ENCODE measurements at regions not wholly inside any gene's neighbourhood (a gene's known extent, or its start where the extent isn't known, plus 50 kb on each side); places are given as distances from the start of the nearest gene placed in this dataset.

- DNase-seq = no peak
These were observed 173.6 kb downstream of the ARHGAP12 start for GRCh38 chr10:31754803-31755624.

- no peak for DNase-seq
These were observed 174.9 kb downstream of the ARHGAP12 start for GRCh38 chr10:31753681-31754080.

- DNase-seq = no peak
These were observed 176.5 kb downstream of the ARHGAP12 start for GRCh38 chr10:31752170-31752569.

DNA sequence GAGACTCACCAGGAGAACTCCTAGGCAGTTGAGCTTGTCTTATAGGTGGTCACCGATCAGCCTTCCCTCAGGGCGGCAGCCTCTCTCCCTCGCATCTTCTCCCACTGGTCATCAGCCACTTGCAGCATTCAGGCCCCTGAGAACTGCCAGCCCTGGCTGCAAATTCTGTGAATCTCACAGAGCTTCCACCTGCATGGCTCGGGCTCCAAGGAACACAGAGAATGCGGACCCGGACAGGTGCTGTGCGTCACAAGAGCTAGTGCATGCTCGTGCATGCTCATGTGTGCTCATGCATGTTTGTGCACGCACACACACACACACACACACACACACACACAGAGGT lies 176.9 kb downstream of the ARHGAP12 start:
- no peak for DNase-seq

DNA sequence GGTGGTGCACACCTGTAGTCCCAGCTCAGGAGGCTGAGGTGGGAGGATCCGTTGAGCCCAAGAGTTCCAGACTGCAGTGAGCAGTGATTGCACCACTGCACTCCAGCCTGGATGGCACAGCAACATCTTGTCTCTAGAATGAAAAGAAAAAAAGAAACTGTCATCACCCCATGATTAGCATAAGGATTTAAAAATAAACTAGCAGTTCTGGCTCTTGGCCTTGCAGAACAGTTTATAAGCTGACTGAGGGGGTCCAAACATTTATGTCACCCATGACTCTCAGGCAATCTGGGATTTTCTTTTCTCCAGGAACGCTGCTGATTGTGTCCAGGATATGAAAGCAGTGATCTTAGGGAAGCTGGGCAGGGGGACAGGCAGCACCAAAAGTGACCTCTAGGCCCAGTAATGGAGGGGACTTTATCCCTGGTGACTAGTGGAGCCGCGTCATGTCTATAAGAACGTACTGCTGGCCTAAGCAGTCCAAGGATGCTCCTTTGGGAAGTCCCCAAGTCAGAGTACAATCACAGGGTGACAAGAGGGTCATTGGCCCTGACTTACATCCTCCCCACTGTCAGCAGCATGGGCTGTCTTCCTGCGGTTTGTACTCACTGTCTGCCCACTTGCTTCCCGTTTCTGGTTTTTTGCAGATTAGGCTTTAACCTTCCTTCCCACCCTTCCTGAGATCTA lies 177.4 kb downstream of the ARHGAP12 start:
- DNase-seq = no peak

DNA sequence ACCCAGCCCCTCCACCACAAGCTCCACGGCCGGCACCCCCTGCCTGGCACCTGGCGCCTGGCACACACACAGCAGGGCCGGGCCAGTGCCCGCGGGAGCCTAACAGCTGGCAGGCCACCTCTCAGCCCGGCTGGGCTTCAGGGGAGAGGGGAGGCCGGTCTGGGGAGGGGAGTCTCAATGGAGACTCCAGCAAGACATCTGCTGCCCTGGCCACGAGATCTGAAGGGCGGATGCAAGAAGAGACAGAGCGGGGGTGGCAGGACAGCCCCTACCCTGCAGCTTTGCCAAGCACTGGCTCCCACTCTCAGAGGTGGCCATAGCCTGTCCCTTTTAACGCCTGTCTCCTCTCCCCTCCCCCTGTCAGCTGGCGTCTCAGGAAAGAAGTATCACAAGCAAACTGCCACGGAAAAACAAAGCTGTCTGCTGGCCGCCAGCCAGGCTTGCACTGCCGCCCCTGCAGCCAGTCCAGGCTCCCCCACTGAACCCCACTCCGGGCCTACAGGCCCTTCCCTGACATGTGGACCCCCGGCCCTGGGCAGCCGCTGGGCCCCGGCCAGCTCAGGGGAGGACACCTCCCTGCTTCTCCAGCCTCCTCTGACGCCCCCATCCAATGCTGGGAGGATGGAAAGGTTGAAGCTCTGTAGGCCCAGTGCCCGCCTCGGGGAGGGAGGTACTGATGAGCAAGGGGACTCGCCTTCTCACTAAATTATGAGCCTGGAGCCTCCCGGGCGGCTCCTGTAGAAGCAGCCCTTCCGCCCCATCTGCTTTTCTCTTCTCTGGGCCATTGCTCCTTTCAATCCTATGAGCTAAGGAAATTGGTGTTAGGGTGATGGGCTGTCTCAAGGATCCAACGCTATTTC lies 178.4 kb downstream of the ARHGAP12 start:
- no peak for DNase-seq

- DNase-seq = no peak
These were observed 179.3 kb downstream of the ARHGAP12 start for GRCh38 chr10:31749301-31749700.

- peak; percentile 93 for DNase-seq
These were observed 182.8 kb downstream of the ARHGAP12 start for GRCh38 chr10:31745612-31746376.

DNA sequence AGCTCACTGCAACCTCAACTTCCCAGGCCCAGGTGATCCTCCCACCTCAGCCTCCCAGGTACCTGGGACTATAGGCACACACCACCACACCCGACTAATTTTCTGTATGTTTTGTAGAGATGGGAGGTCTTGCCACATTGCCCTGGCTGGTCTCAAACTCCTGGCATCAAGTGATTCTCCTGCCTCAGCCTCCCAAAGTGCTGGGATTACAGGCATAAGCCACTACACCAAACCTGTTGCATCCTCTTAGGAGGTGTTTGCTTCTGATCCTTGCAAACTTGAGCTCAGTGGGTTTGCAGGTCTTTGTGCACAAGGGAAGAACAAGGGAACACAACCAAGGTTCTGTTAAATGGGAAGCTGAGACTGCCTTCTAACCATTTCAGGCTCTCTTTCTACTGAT lies 184.6 kb downstream of the ARHGAP12 start:
- DNase-seq = no peak

DNA sequence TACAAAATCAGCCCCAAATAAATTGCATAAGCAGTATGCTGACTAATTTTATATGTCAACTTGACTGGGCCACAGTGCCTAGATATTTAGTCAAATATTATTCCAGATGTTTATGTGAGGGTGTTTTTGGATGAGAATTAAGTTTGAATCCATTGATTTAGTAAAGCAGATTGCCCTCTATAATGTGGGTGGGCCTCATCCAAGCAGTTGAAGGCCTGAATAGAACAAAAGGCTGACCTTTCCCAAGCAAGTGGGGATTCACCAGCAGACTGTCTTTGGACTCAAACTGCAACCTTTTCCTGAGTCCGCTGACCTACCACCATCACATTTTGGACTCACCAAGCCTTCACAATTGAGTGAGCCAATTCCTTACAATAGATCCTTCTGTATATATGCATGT lies 186.4 kb downstream of the ARHGAP12 start:
- no peak for DNase-seq

DNA sequence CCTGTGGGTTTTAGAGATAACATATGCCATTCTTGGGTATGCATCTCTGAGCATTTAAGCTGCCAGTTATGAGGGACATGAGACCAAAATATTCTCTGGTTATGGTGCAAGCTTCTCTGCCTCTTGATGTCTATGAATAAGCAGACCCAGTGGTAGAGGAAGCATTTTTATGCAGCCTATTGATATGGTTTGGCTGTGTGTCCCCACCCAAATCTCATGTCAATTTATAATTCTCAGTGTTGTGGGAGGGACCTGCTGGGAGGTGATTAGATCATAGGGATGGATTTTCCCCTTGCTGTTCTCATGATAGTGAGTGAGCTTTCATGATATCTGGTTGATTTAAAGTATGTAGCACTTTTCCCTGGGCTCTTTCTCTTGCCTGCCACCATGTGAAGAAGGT lies 187.2 kb downstream of the ARHGAP12 start:
- no peak for DNase-seq

DNA sequence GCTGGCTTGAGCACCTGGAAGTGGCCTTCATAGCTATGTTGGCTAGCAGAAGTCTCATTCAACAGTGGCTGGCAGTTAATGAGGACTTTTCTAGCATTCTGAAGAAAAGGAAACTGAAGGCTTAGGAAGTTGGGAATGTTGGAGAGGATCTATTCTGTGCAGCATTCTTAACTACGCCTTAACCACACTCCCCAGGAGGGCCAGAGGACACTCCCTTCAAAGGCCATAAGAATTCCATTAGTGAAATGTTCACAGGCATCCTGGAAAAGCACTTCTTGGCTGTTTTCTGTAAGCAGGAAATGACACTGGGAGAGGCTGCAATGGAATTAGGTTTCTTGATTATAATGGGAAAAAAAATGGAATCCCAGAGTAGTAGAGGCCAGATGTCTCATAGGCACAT lies 188.9 kb downstream of the ARHGAP12 start:
- DNase-seq = no peak

GRCh38 chr10:31739146-31739545 lies 189.5 kb downstream of the ARHGAP12 start:
- DNase-seq = no peak

DNA sequence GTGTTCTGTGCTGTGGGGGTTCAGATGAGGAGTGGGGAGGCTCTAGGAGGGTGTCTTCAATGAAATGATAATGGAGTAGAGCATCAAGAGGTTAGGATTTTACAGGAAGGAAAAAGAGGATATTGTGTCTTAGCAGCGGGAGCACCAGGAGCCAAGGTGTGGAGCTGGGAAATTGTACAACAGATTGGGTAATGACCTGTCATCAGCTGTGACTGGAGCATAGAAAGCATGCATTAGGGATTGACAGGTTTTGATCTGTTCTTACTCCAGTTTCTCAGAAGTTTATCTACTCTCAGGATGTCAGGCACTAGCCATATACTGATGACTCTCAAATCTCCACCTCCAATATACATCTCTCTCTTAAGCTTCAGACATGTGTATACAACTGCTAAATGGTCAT lies 196.9 kb downstream of the ARHGAP12 start:
- DNase-seq = no peak

DNA sequence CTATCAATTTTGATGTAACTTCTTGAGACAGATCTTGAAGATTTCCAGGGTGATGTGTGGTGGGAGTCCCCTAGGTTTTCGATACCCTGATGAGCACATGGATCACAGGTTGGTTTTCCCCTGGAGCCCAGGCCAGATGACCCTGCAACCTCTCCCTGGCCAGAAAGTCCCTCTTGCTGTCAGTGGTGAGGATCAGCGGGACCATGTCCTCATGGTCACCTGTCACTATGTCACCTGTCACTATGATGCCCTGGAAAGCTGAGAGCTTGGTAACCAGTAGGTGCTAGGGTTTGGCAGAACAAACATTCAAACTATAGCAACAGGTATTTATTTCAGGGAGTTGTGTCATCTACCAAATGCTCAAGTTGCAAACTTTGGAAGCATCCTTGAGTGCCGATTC lies 197.9 kb downstream of the ARHGAP12 start:
- no peak for DNase-seq

- DNase-seq = no peak
These were observed 199.9 kb downstream of the ARHGAP12 start for GRCh38 chr10:31728698-31729224.

- DNase-seq = no peak
These were observed 203.2 kb downstream of the ARHGAP12 start for GRCh38 chr10:31725436-31725835.

GRCh38 chr10:31724296-31724695 lies 204.3 kb downstream of the ARHGAP12 start:
- no peak for DNase-seq

GRCh38 chr10:31723106-31723750 lies 205.4 kb downstream of the ARHGAP12 start:
- DNase-seq = no peak

DNA sequence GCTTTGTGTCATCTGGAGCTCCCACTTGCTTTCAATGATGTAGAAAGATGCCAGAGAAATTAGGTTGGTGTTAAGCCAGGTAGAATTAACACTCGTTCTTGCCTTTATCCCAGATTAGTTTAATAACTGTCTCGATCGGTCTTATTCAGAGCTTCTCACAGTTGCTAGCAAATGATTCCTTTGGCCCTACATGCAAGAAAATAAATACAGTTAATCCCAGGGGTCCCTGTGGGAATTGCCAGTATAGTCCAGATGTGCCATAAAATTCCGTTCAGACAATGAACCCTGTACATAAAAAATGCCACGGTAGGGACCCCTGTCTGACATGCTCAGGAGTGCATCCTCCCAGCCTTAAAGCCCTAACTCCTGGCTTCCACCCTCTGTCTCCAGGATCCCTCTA lies 207.5 kb downstream of the ARHGAP12 start:
- no peak for DNase-seq

GRCh38 chr10:31720546-31720945 lies 208.1 kb downstream of the ARHGAP12 start:
- DNase-seq = no peak

GRCh38 chr10:31709476-31709875 lies 219.2 kb downstream of the ARHGAP12 start:
- DNase-seq = no peak

Data from activated CD4-positive, alpha-beta T cell treated with anti-CD3 and anti-CD28 coated beads, Interleukin-10, Interleukin-2, amounts not matched to agents 100 ng/mL and 50 ng/mL, durations not matched to agents 16 hours and 8 hours (primary cell).